Kidney (tissue), 13 donors: ENCODE measurements at regions not wholly inside any gene's neighbourhood (a gene's known extent, or its start where the extent isn't known, plus 50 kb on each side); places are given as distances from the start of the nearest gene placed in this dataset.

Experiments used
- DNase-seq, 5 donors: peaks; one replicate each; pipeline ENCODE4 v3.0.0-alpha.2; 2013 to 2020
- FAIRE-seq: peaks from 2 replicates; lab custom pipeline; 2012; peaks lifted over from hg19 to GRCh38; lab: Jason Lieb, UNC
- H3K27ac ChIP-seq, 2 donors: one replicate each; pipeline ENCODE4 v1.7.0; 2013; ENCODE audit warnings: low read depth in 2 of 2, low read length in 2 of 2, inconsistent platforms in 1 of 2
- H3K27me3 ChIP-seq: one replicate; pipeline ENCODE4 v1.7.1; 2013; ENCODE audit warnings: low read length, inconsistent platforms; ENCODE audit not compliant: control insufficient read depth, insufficient read depth
- H3K36me3 ChIP-seq, 3 donors: one replicate each; pipeline versions ENCODE4 v1.7.0 to v1.7.1; 2013; ENCODE audit warnings: low read length in 3 of 3, control low read depth in 1 of 3, inconsistent platforms in 1 of 3; ENCODE audit not compliant: insufficient read depth in 3 of 3, control insufficient read depth in 2 of 3
- H3K4me1 ChIP-seq, 3 donors: one replicate each; pipeline versions ENCODE4 v1.7.0 to v1.7.1; 2013; ENCODE audit warnings: low read length in 3 of 3, inconsistent platforms in 1 of 3, low read depth in 1 of 3; ENCODE audit not compliant: control insufficient read depth in 2 of 3, insufficient read depth in 2 of 3
- H3K4me3 ChIP-seq, 3 donors: one replicate each; pipeline versions ENCODE4 v1.7.0 to v1.8.1; 2013; ENCODE audit warnings: low read length in 3 of 3, control low read depth in 1 of 3, inconsistent platforms in 1 of 3
- H3K9ac ChIP-seq, 3 donors: one replicate each; pipeline versions ENCODE4 v1.7.0 to v1.7.1; 2013; ENCODE audit warnings: low read length in 3 of 3, control low read depth in 1 of 3, inconsistent platforms in 1 of 3
- H3K9me3 ChIP-seq, 3 donors: one replicate each; pipeline versions ENCODE4 v1.7.0 to v1.7.1; 2013; ENCODE audit warnings: low read length in 3 of 3, control low read depth in 1 of 3, inconsistent platforms in 1 of 3; ENCODE audit not compliant: control insufficient read depth in 2 of 3, insufficient read depth in 1 of 3
- CTCF ChIP-seq: IDR thresholded peaks from 3 replicates; pipeline ENCODE4 v1.5.1; 2012; ENCODE audit warnings: mild to moderate bottlenecking, moderate library complexity, borderline replicate concordance; ENCODE audit not compliant: insufficient read depth; ENCODE audit errors: extremely low read depth
- intact Hi-C: fragments of 100-400 bp; cut with DNase I; formaldehyde crosslinking; loops from one replicate; pipeline ENCODE4 v1.11.1; 2022
- donor health status: control.
- donor health status: control.
- donor health status: control.
- donor health status: control.
- donor health status: control.
- donor health status: DM: yes; HTN: yes; CAD: no.
- donor health status: Normal renal cell carcinoma (clear cell type).

GRCh38 chr11:25602149-25602548, 729.8 kb upstream of the ANO3 start:
- no peaks in the 10 kb centered on the region for H3K27me3 ChIP-seq
- H3K9me3 ChIP-seq = no peaks in the 10 kb centered on the region
- intact Hi-C loops = no loop called here
- no peak overlapping the region for H3K9ac ChIP-seq
- H3K4me3 ChIP-seq = no peak overlapping the region
- no peak for DNase-seq
- H3K36me3 ChIP-seq = no peaks in the 10 kb centered on the region
- no peak for FAIRE-seq
- H3K4me1 ChIP-seq = no peaks in the 10 kb centered on the region
- no peak for TF ChIP-seq CTCF
- H3K27ac ChIP-seq = no peak overlapping the region

- TF ChIP-seq CTCF = no peak
- intact Hi-C loops = no loop called here
- no peaks in the 10 kb centered on the region for H3K4me1 ChIP-seq
- no peak overlapping the region for H3K27ac ChIP-seq
- DNase-seq = no peak
- no peak for FAIRE-seq
- H3K9me3 ChIP-seq = no peaks in the 10 kb centered on the region
- H3K27me3 ChIP-seq = no peaks in the 10 kb centered on the region
- no peaks in the 10 kb centered on the region for H3K36me3 ChIP-seq
- no peak overlapping the region for H3K4me3 ChIP-seq
- no peak overlapping the region for H3K9ac ChIP-seq
Observed at GRCh38 chr11:25602959-25603358, 729.0 kb upstream of the ANO3 start.

- DNase-seq (no peak), FAIRE-seq (no peak)
- H3K36me3 ChIP-seq = no peaks in the 10 kb centered on the region
- H3K27me3 ChIP-seq = no peaks in the 10 kb centered on the region
- TF ChIP-seq CTCF = no peak
- no peak overlapping the region for H3K4me3 ChIP-seq
- H3K4me1 ChIP-seq = no peaks in the 10 kb centered on the region
- no peak overlapping the region for H3K27ac ChIP-seq
- intact Hi-C loops = no loop called here
- H3K9ac ChIP-seq = no peak overlapping the region
- peaks cover 0 to 3% (median 0%) of the 10 kb centered on the region in 3 donors for H3K9me3 ChIP-seq
Observed at GRCh38 chr11:25612806-25613205, 719.1 kb upstream of the ANO3 start.

- peaks cover 0 to 3% (median 0%) of the 10 kb centered on the region in 3 donors for H3K9me3 ChIP-seq
- intact Hi-C loops = no loop called here
- TF ChIP-seq CTCF = no peak
- no peak overlapping the region for H3K27ac ChIP-seq
- no peaks in the 10 kb centered on the region for H3K36me3 ChIP-seq
- no peaks in the 10 kb centered on the region for H3K4me1 ChIP-seq
- FAIRE-seq (no peak), DNase-seq (no peak)
- H3K4me3 ChIP-seq = no peak overlapping the region
- H3K9ac ChIP-seq = no peak overlapping the region
- H3K27me3 ChIP-seq = no peaks in the 10 kb centered on the region
Observed at GRCh38 chr11:25613451-25613850, 718.5 kb upstream of the ANO3 start.
